Activated T-helper 1 cell treated with anti-CD3 and anti-CD28 coated beads, Interleukin-12 subunit alpha, Interleukin-12 subunit beta, Interleukin-2, Interleukin-4 antibody, amounts not matched to agents 30 ng/mL and 10 ng/mL and 1 ng/mL, durations not matched to agents 14 hours and 24 hours and 36 hours (primary cell): ENCODE measurements at regions not wholly inside any gene's neighbourhood (a gene's known extent, or its start where the extent isn't known, plus 50 kb on each side); places are given as distances from the start of the nearest gene placed in this dataset.

ENCODE experiments used
- DNase-seq: peaks from one replicate; pipeline ENCODE4 v3.0.0; 2021; ENCODE audit warnings: low spot score
- H3K27ac Mint-ChIP-seq: one replicate; pipeline ENCODE4 v1.8.0; 2021; ENCODE audit warnings: mild to moderate bottlenecking, mixed read lengths
- H3K27me3 Mint-ChIP-seq: one replicate; pipeline ENCODE4 v1.8.0; 2022; ENCODE audit warnings: mild to moderate bottlenecking, moderate library complexity, mixed read lengths; ENCODE audit not compliant: insufficient read depth
- H3K36me3 Mint-ChIP-seq: one replicate; pipeline ENCODE4 v1.8.0; 2021; ENCODE audit warnings: low read depth, mixed read lengths
- H3K4me1 Mint-ChIP-seq: one replicate; pipeline ENCODE4 v1.8.0; 2021; ENCODE audit warnings: low read depth, mixed read lengths
- H3K4me3 Mint-ChIP-seq: one replicate; pipeline ENCODE4 v1.8.0; 2021; ENCODE audit warnings: mild to moderate bottlenecking, moderate library complexity, mixed read lengths
- H3K9me3 Mint-ChIP-seq: one replicate; pipeline ENCODE4 v1.8.0; 2021; ENCODE audit warnings: mixed read lengths
- intact Hi-C: fragments of 100-400 bp; cut with micrococcal nuclease; formaldehyde crosslinking; loops from one replicate; pipeline ENCODE4 v1.15.1; 2024

- Mint-ChIP-seq H3K4me1 (no peaks in the 10 kb centered on the region), H3K36me3 (no peaks in the 10 kb centered on the region), H3K9me3 (no peaks in the 10 kb centered on the region), H3K27ac (no peak overlapping the region), H3K27me3 (peaks cover 3% of the 10 kb centered on the region), H3K4me3 (no peak overlapping the region)
- intact Hi-C loops: no loop called here
- DNase-seq: no peak
Measured at GRCh38 chr5:37893434-37894134, 53.7 kb upstream of the GDNF start.

GRCh38 chr5:37892586-37892985, 52.7 kb upstream of the GDNF start:
- Mint-ChIP-seq H3K36me3 (no peaks in the 10 kb centered on the region), H3K27me3 (no peaks in the 10 kb centered on the region)

GRCh38 chr5:37891832-37892231, 52.0 kb upstream of the GDNF start:
- Mint-ChIP-seq H3K36me3 (no peaks in the 10 kb centered on the region), H3K27ac (no peak overlapping the region), H3K27me3 (no peaks in the 10 kb centered on the region), H3K4me1 (no peaks in the 10 kb centered on the region), H3K9me3 (no peaks in the 10 kb centered on the region), H3K4me3 (no peak overlapping the region)
- DNase-seq: no peak
- intact Hi-C loops: no loop called here

More at GRCh38 chr5:37892586-37892985, 52.7 kb upstream of the GDNF start:
- Mint-ChIP-seq H3K4me1 (no peaks in the 10 kb centered on the region), H3K9me3 (no peaks in the 10 kb centered on the region), H3K27ac (no peak overlapping the region), H3K4me3 (no peak overlapping the region)
- DNase-seq: no peak
- intact Hi-C loops: no loop called here

- intact Hi-C loops: no loop called here
- Mint-ChIP-seq H3K4me1 (no peaks in the 10 kb centered on the region), H3K27me3 (no peaks in the 10 kb centered on the region), H3K27ac (no peak overlapping the region), H3K4me3 (no peak overlapping the region), H3K36me3 (no peaks in the 10 kb centered on the region), H3K9me3 (no peaks in the 10 kb centered on the region)
- no peak for DNase-seq
Measured at GRCh38 chr5:37889612-37890317, 49.9 kb upstream of the GDNF start.
